Posterior vena cava (tissue), 2 donors: ENCODE measurements at regions not wholly inside any gene's neighbourhood (a gene's known extent, or its start where the extent isn't known, plus 50 kb on each side); places are given as distances from the start of the nearest gene placed in this dataset.

ENCODE experiments used
- DNase-seq: peaks from one replicate; pipeline ENCODE4 v3.0.0-alpha.2; 2020; ENCODE audit warnings: low spot score
- intact Hi-C, 2 donors: fragments of 100-400 bp; cut with DNase I; formaldehyde crosslinking; loops; one replicate each; pipeline versions ENCODE4 v1.14.1 to v1.14.2; 2022 to 2023
- donor health status: DM: yes; HTN: yes; CAD: no.
- donor health status: DM: yes; HTN: yes; CAD: no.

DNA sequence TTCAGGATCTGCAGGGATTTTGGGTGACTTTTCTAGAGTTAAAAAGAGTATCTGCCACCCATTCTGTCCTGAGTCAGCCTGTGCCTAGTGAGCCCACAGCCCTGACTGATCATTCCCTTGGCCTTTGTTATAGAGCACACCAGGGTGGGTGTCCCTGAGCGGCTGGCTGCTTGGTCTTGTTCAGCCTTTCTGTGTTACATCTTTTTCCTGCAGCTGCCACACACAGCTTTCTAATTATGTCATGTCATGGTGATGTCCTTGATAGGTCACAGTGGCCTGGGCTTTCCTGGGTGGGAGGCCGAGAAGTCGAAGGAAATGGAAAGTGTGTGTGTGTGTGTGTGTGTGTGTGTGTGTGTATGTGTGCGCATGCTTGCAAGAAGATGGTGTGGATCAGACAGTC lies 293.2 kb upstream of the CRY1 start:
- DNase-seq, result no peak
- intact Hi-C loops, result no loop called here

DNA sequence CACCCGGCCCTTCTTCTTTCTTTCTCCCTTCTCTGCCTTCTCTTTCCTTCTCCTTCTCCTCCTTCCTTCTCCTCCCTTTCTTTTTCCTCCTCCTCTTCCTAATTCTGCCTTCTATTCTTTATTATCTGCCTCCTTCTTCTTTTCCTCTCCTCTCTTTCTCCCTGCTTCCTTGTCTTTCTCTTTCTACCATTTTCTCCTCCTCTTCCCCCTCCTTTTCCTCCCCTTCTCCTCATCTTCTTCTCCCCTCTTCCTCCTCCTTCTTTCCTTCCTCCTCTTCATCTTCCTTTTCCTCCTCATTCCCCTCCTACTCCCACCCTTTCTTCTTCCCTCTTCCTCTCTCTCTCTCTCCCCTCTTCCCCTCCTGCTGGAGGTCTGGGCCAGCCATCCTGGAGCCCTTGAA lies 294.9 kb upstream of the CRY1 start:
- DNase-seq, result no peak
- intact Hi-C loops, result no loop called here

DNA sequence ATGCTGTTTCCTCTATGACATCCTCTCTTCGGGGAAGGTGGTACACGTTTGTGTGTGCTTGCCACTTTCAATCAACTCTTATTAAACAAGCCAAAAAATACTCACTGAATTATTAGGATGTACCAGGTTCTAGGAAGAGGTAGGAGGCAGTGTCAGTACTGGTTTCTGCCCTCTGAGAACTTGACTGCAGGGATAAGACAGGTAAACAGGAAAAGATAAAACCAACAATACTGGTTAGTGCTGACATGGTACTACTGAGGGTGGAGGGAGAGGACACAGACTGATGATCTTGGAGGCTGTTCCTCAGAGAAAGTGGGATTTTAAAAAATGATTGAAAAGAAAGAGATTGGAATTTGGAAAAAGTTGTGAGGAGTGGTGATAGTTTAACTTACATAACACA lies 295.2 kb upstream of the PWP1 start:
- intact Hi-C loops, result no loop called here
- no peak for DNase-seq

DNA sequence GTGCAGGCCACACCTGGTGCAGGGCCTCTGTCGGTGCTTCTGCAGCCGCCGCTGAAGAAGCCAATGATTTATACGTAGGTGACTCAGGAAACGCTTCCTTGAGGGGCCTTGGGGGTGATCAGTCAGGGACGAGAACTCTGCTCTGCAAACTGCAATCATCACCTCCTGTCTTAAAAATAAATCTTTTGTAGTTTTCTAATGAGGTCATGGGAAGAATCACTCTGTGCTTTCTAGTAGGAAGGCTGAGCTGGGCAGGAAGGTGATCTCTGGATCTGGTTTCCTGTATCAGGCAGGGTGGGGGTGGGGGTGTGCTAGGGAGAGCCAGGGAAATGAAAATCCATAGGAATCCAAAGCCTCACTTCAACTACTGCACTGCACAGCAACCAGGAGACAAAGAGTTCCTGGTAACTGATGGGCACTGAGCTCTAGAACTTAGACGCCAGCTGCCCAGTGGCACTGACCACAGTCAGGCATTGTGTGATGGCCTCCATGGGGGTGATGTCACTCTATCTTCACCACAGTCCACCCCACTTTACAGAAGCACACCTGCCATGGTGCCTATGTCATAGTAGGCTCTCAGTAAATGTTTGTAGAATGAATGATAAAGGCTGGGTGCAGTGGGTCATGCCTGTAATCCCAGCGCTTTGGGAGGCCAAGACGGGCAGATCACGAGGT lies 292.4 kb upstream of the PWP1 start:
- no peak for DNase-seq
- intact Hi-C loops, result no loop called here

DNA sequence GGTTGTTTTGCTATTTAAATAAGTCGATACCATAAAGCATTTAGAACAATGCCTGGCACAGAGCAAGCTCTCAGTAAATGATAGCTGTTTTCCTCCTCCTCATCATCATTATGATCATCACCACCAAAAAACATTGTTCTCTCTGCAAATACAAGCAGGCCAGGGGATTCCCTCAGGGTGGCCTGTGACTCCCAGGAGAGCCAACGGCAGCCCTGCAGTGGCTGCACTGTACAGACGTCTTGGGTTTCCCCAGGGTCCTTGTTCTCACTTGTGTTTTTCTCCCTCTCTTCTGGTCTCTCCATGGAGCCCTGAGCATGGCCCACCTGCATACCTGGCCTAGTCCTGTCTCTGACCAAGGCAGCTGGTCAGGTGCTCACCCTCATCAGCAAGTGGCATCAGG lies 290.9 kb upstream of the PWP1 start:
- DNase-seq, result no peak
- intact Hi-C loops, result no loop called here

DNA sequence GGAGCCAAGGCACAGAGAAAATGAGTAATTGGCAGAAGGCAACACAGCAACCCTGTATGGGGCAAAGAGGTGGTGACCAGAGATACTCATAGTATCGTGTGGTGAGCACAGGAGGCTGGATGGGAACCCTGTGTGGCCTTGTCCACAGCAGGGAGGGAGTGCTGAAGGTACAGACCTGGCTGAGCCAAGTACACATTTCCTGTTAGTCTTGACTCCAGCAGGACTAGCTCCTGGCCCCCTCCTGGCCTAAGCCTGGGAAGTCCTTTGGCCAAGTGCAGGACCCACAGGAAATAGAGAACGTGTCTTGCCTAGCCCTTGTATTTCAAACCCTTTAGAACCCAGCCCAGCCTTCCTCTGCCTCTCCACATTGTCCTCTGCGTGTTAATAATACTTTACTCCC lies 289.8 kb upstream of the PWP1 start:
- DNase-seq, result no peak
- intact Hi-C loops, result no loop called here

DNA sequence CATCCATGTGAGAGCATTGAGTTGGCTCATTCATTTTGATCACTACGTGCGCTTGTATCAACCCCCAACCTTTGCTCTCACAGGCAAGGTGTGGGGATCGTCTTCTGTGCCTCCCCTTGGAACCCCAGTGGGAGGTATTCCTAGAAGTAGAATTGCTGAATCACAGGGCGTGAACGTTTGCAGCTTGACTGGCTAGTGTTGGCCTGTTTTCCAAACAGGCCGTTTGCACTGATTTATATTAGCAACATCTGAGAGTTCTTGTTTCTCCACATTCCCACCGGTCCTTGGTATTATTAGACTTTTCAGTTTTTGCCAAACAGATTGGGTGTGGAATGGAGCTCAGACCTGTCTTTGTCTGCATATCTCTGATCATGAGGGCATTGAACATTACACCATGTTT lies 288.6 kb upstream of the PWP1 start:
- intact Hi-C loops, result no loop called here
- DNase-seq, result no peak

DNA sequence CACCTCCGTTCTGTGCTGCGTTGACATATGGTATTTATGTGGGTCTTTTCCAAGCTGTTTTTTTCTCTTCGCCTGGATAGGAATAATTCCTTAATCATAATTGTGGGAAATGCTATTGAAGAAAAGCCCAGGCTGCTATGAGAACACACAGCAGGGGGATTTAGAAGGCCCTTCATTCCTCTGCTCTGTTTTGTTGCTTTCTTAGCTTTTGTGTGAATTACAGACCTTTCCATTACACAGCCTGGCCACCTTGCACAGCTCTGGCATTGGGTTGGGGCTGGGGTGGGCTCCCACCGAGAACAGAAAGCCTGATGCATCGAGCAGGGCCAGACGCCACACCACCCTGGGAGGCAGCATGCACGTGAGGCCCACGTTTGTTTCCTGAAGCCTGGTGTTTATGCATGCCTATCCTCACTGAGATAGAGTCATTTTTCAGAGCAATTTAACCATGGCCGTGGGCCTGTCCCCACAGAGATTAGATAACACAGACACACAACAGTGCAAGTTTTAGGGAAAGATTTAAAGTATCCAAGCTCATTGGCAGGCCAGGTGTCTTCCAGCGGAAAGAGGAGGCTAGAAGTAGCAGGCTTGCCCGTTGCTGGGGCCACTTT lies 287.6 kb upstream of the PWP1 start:
- intact Hi-C loops, result no loop called here
- no peak for DNase-seq

DNA sequence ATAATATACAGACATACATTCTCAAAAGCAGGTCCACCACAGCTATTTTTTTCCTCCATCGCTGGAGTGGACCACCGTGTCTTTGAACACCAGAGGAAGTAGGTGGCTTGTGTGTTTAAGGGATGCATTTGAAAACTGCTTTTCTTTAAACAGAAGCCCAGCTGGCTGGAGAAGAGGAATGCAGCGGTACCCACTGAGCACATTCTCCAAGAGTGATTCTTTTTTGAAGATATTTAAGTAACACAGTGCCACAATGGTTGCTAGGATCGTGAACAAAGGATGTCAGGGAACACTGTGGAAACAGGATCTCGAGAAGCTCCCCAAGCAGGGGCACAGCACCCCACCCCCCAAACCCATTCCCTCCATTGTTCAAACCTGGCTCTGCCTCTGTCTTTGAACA lies 286.6 kb upstream of the PWP1 start:
- intact Hi-C loops, result no loop called here

DNA sequence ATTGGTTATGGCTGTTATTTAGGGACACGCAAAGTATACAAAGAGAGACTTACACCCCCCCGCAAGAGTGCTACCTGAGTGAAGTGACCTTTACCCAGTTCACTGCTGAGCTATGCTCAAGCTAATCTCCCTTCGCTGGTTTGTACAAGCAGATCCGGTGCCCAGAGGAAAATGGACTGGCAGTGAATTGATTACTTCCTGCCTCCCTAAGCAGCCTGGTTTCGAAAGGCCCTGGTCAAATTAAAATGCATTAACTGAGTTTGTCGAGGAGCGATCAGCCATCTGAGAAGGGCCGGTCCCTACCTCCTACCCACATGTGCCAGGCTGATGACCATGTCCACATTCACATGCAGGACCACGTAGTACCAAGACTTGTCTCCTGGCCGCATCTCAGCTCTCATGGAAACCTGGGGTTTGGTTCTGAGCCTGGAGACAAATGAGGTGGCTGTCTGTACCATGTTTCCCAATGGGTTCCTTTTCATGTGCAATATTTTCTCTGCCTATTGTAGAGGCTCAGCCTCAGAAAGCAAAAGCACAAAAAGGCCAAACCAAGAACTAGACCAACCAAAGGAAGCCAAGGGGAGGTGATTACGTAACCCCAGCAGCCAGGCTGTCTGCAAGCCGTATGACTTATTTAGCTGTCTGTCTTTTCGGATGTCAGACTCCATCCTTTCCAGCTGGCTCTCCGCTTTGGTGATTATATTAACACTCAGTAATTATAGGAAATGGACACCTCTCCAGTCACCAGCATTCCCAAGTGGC lies 284.7 kb upstream of the PWP1 start:
- no peak for DNase-seq
- intact Hi-C loops, result no loop called here

More for the DNA sequence above, 286.6 kb upstream of the PWP1 start:
- no peak for DNase-seq

DNA sequence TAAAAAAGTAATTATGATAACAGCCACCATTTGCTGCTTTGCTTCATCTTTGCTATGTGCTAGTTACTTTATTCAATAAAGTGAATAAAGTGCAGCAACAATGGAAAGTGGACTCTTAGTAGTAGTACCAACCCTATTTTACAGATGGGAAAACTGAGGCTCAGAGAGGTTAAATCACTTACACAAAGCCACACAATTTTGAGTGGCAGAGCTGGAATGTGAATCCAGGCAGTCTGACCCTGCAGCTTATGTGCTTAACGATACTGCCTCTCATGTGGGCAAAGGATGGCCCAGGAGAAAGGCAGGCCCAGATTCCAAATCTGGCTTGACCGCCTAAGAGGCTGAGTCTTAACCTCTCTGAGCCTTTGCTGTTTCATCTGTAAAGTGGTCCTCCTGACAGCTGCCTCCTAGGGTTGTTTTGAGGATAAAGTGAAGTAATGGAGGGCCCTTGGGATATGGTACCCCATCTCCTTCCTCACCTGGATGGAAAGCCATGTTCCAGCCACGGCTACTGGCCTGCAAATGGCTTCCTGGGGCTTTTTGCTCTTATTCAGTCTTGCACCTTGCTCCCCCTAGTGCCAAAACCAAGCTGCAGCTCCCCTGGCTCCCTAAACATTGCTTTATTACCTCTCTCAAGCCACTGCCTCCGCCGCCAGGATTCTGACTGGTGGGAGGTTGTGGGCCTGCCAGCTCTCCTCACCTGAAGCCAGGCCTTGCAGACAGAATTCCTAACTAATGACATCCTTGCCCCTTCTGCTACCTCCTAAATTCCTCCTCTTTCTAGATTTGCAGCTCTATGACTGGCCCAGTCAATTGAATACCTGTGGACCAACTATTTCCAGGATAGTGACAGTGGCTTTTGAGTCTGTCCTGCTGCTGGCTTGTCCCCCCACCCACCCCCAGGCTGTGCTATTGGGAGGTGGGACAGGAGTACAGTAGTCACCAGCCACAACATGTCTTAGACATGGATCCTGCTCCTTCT lies 283.3 kb upstream of the PWP1 start:
- DNase-seq, result no peak
- intact Hi-C loops, result no loop called here

DNA sequence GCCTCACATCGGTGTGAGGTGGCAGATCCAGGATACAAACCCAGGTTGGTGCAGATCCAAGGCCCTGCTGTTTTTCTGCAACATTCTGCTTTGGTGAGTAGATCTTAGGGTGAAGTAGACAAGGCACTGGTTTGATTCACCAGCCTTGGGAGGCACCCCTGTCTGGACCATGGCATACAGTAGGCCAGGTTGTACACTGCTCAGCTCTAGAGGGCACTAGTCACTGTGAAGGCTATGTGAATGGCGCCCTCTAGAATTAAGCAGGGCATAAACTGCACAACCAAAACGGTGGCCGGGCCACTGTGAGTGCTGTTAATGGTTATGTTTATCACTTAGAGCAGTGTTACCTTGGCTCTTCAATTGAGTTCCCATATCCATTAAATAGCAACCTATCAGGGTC lies 280.6 kb upstream of the PWP1 start:
- intact Hi-C loops, result no loop called here
- DNase-seq, result no peak

DNA sequence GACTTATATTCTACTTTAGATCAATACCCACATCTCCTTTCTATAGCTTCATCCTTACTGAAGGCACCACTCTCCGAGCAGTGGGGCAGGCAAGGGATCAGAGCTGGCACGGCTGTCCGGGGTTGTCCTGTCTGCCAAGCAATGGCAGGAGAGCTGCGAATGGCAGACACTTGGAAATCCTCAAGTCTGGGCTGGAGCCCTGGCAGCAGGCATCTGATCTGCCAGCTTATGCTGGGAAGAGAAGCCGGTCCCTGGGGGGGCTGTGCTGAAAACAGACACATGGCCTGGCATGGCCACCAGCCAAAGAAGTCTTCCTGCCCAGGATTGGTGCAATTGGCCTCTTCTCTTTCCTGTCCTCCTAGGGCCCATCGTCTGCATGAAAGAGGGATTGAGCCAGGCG lies 280.2 kb upstream of the PWP1 start:
- intact Hi-C loops, result no loop called here
- no peak for DNase-seq

DNA sequence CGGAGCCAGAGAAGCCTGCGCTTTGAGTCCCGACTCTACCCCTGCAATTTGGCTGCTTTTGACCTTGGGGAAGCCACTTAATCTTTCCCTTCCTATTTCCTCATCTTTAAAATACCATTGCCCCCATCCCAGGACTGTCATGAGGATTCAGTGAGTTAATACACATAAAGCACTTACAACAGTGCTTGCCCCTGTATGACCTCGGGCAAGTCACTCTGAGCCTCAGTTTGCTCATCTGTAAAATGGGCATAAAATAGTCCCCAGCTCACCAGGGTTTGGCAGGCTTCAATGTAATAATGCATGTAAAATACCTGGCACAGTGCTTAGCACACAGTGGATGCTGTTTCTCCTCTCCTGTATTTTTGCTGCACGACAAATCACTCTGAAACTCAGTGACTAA lies 278.7 kb upstream of the PWP1 start:
- intact Hi-C loops, result no loop called here
- DNase-seq, result no peak

DNA sequence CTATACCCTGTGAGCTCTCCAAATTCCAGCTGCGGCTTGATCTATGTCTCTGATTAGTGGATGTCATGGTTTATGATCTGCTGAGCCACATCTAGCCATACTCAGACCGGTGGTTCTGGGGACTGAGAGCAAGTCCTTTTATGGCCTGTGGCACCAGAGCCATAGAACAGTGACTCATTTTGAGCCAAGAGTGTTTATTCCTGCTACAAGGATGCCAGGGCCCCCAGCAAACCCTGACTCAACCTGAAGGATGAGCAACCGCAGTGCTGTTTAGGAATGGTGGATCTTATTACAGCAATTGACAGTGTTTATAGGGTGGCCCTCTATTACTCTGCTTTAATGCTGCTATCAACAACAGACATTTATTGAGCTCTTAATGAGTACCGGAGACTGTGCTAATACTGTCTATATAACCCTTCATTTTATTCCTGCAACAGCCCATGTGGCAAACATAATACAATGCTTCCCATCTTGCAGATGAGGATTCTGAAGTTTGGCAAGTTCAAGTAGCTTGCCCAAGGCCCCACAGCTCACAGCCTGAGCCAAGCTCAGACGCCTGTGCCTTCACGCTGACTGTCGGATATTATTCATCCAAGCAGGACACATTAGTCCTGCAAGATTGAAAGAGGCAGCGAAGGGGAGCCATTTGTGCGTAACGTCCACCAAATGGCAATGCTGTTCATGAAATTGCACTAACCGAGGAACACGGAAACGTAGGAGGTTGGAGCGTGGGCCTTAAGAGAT lies 273.6 kb upstream of the PWP1 start:
- no peak for DNase-seq
- intact Hi-C loops, result no loop called here

DNA sequence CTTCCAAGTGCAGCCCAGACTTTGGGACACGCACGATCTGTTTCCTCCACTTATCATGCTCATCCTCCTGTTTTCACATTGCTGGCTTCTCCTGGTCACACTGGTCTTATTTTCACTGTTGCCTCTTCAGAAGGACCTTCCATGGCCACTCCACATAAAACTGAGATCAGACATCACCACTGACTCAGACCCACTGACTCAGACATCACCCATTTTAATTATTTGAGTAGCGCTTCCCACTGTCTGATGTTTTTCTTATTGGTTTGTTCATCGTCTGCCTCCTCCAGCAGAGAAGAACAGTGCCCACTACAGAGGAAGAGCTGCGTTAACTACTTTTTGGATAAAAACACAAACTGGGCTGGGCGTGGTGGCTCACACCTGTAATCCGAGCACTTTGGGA lies 270.5 kb upstream of the PWP1 start:
- DNase-seq, result no peak
- intact Hi-C loops, result no loop called here

DNA sequence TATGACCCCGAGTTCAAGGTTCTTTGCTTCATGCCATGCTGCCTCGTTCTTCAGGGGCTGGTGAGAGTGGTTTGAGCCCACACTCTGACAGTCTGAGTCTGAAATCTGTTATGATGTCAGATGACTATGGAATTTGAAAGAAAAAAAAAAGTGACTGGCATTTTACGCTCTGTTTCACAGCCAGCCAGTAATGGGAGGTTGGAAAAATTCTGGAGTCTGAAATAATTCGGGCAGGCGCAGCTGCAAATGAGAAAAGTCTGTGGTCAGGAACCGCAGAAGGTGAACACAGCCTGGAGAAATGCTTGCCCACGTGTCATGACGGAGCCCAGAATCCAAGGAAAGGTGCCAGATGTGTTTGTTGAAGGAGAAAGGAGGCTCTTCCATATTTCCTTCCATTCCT lies 269.8 kb upstream of the PWP1 start:
- intact Hi-C loops, result no loop called here
- no peak for DNase-seq

DNA sequence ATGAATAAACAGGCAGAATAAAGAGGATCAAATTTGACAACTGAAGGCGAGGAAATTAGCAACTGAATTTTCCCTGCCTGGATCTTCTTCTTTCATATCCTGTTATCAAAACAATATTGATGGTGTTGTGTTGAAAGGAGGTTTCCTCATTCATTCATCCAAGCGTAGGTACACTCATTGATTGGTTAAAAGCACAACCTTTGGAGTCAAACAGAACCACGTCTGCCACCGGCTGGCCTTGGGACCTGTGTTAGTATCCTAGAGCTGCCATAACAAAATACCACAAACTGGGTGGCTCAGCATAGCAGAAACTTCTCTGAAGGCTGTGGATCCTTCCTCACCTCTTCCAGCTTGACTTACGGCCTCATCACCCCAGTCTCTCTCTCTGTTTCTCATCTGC lies 268.6 kb upstream of the PWP1 start:
- intact Hi-C loops, result no loop called here

DNA sequence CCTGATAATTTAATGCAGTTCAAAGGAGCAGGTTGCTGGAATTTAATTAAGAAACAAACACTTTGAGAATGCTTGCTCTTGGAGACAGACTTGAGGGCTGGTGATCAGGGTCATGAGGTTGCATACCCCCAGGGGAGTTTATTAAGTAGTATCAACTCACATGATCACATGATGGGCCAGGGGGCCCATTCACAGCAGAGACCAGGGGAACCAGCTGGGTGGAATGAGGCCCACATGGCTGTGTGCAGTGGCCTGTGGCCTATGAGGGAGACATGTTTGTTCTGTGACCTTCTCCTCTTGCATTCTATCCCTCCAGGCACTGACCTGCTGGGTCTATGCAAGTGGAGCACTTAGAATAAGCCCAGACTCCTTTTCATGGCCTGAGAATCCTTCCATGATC lies 266.6 kb upstream of the PWP1 start:
- no peak for DNase-seq
- intact Hi-C loops, result no loop called here

More for the DNA sequence above, 268.6 kb upstream of the PWP1 start:
- DNase-seq, result no peak
